CD4-positive, alpha-beta T cell treated with Interleukin-15 for 1 hour (primary cell): ENCODE measurements at regions not wholly inside any gene's neighbourhood (a gene's known extent, or its start where the extent isn't known, plus 50 kb on each side); places are given as distances from the start of the nearest gene placed in this dataset.

Source experiments
- DNase-seq: peaks from one replicate; pipeline ENCODE4 v3.0.0-alpha.2; 2020

GRCh38 chr7:21370283-21370982, 57.5 kb upstream of the SP4 start:
- no peak for DNase-seq

GRCh38 chr7:21371360-21371759, 56.5 kb upstream of the SP4 start:
- DNase-seq: no peak

- DNase-seq: no peak
Observed at GRCh38 chr7:21373031-21373430, 54.9 kb upstream of the SP4 start.

GRCh38 chr7:21374134-21374533, 53.7 kb upstream of the SP4 start:
- DNase-seq: no peak

- no peak for DNase-seq
Observed at GRCh38 chr7:21377545-21377944, 50.3 kb upstream of the SP4 start.
